Stomach (tissue), 4 donors: ENCODE measurements at regions not wholly inside any gene's neighbourhood (a gene's known extent, or its start where the extent isn't known, plus 50 kb on each side); places are given as distances from the start of the nearest gene placed in this dataset.

Experiments used
- EP300 ChIP-seq: sonication (generic); formaldehyde crosslinking; IDR thresholded peaks from one replicate; pipeline ENCODE4 v1.6.1; 2017; ENCODE audit warnings: antibody characterized with exemption
- POLR2A ChIP-seq, 4 donors: fragments of 450-650 bp; IDR thresholded peaks; one replicate each; pipeline ENCODE4 v1.6.1; 2016; ENCODE audit warnings: antibody characterized with exemption in 4 of 4, control low read depth in 2 of 4, mild to moderate bottlenecking in 1 of 4, moderate library complexity in 1 of 4
- POLR2AphosphoS5 ChIP-seq, 3 donors: sonication (generic); formaldehyde crosslinking; IDR thresholded peaks; one replicate each; pipeline ENCODE4 v1.6.1; 2016; ENCODE audit warnings: antibody characterized with exemption in 3 of 3
- TF ChIP-seq, protein P1 (sequence below), 7 experiments: fragments of 450-650 bp in 4 of 7; fragments of 200-600 bp in 3 of 7; sonication (generic) in 3 of 7; IDR thresholded peaks; one replicate each; pipeline ENCODE4 v1.5.1; 2016 to 2019; ENCODE audit warnings: antibody characterized with exemption in 7 of 7, control low read depth in 2 of 7, mild to moderate bottlenecking in 1 of 7

DNA sequence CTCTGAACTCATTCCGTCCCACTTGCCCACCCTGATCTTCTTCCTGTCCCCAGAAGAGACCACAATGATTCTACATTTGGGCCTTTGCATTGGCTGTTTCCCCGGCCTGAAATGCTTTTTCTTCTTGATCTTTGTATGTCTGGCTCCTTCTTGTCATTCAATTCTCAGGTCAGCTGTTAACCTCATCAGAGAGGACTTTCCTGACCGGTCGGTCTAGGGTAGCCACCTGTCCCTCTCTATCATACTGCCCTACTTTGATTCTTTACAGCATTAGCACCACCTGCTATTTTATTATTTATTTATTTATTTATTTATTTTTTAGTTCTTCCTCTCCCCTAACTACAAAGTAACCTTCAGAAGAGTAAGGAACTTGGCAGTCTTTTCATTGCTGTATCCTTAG lies 84.3 kb downstream of the DYRK2 start:
- TF ChIP-seq POLR2A (IDR thresholded peaks at IDR 0.05) (no peak), POLR2AphosphoS5 (IDR thresholded peaks at IDR 0.05) (no peak), EP300 (no peak)
- TF ChIP-seq, protein P1, sequence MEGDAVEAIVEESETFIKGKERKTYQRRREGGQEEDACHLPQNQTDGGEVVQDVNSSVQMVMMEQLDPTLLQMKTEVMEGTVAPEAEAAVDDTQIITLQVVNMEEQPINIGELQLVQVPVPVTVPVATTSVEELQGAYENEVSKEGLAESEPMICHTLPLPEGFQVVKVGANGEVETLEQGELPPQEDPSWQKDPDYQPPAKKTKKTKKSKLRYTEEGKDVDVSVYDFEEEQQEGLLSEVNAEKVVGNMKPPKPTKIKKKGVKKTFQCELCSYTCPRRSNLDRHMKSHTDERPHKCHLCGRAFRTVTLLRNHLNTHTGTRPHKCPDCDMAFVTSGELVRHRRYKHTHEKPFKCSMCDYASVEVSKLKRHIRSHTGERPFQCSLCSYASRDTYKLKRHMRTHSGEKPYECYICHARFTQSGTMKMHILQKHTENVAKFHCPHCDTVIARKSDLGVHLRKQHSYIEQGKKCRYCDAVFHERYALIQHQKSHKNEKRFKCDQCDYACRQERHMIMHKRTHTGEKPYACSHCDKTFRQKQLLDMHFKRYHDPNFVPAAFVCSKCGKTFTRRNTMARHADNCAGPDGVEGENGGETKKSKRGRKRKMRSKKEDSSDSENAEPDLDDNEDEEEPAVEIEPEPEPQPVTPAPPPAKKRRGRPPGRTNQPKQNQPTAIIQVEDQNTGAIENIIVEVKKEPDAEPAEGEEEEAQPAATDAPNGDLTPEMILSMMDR (IDR thresholded peaks at IDR 0.05) = no peak
